A673 (cell line): ENCODE measurements at regions not wholly inside any gene's neighbourhood (a gene's known extent, or its start where the extent isn't known, plus 50 kb on each side); places are given as distances from the start of the nearest gene placed in this dataset.

Experiments
- BruUV-seq: library from RNA; stranded (reverse); fragments of 400-500 nt; replicated peaks from 2 replicates; lab custom pipeline; 2021; lab: Mats Ljungman, UMichigan
- CTCF ChIA-PET: fragments of 300-600 bp; sonication (Branson Sonifier 250); formaldehyde crosslinking; loops from one replicate; lab custom pipeline; 2022; ENCODE audit warnings: antibody characterized with exemption; lab: Charles Lee
- POLR2A ChIA-PET: fragments of 300-600 bp; sonication (Branson Sonifier 250); formaldehyde crosslinking; loops from one replicate; lab custom pipeline; 2022; ENCODE audit warnings: antibody characterized with exemption; ENCODE audit not compliant: low non-redundant PET; lab: Charles Lee
- DNase-seq: peaks from one replicate; pipeline ENCODE4 v3.0.0-alpha.2; 2015; ENCODE audit warnings: low spot score
- H3K27ac ChIP-seq: fragments of 200-600 bp; sonication (generic); 2 replicates; pipeline ENCODE4 v1.5.1; 2016; ENCODE audit warnings: mixed run types, low read depth, mild to moderate bottlenecking, mixed read lengths, antibody characterized with exemption, low read length; ENCODE audit not compliant: poor library complexity, severe bottlenecking
- H3K27me3 ChIP-seq: fragments of 200-600 bp; sonication (generic); replicated peaks from 2 replicates; pipeline ENCODE4 v1.6.1; 2017; ENCODE audit warnings: mixed run types, low read depth, mild to moderate bottlenecking, mixed read lengths, antibody characterized with exemption, low read length; ENCODE audit not compliant: insufficient read depth, poor library complexity
- H3K36me3 ChIP-seq: fragments of 200-600 bp; sonication (generic); 2 replicates; pipeline ENCODE4 v1.6.1; 2016; ENCODE audit warnings: mixed run types, mild to moderate bottlenecking, mixed read lengths, antibody characterized with exemption, low read length; ENCODE audit not compliant: insufficient read depth, poor library complexity, severe bottlenecking
- H3K4me1 ChIP-seq: fragments of 200-600 bp; sonication (generic); 2 replicates; pipeline ENCODE4 v1.6.1; 2017; ENCODE audit warnings: mixed run types, mild to moderate bottlenecking, mixed read lengths, antibody characterized with exemption, low read length; ENCODE audit not compliant: insufficient read depth, poor library complexity, severe bottlenecking
- H3K4me3 ChIP-seq: fragments of 200-600 bp; sonication (generic); 2 replicates; pipeline ENCODE4 v1.5.1; 2016; ENCODE audit warnings: low read depth, mixed run types, mild to moderate bottlenecking, mixed read lengths, low read length; ENCODE audit not compliant: poor library complexity, severe bottlenecking
- H3K9me3 ChIP-seq: fragments of 200-600 bp; sonication (generic); 2 replicates; pipeline ENCODE4 v1.6.1; 2016; ENCODE audit warnings: mixed run types, low read depth, mild to moderate bottlenecking, mixed read lengths, antibody characterized with exemption, low read length; ENCODE audit not compliant: poor library complexity, severe bottlenecking
- EZH2 ChIP-seq: fragments of 200-600 bp; sonication (generic); IDR thresholded peaks from 2 replicates; pipeline ENCODE4 v1.6.1; 2017; ENCODE audit warnings: borderline replicate concordance, low read depth, mild to moderate bottlenecking, mixed read lengths, antibody characterized with exemption, low read length; ENCODE audit not compliant: poor library complexity, severe bottlenecking
- intact Hi-C: fragments of 100-400 bp; cut with micrococcal nuclease; formaldehyde crosslinking; loops from one replicate; pipeline ENCODE4 v1.10.0; 2022; ENCODE audit not compliant: unreplicated experiment
- TF ChIP-seq, protein P1 (sequence below): fragments of 300-800, 200-600 bp; sonication (generic); conservative IDR thresholded peaks from 2 replicates; pipeline ENCODE4 v1.5.1; 2017; ENCODE audit warnings: low read depth, mild to moderate bottlenecking, antibody characterized with exemption, low read length, moderate library complexity, mixed read lengths

DNA sequence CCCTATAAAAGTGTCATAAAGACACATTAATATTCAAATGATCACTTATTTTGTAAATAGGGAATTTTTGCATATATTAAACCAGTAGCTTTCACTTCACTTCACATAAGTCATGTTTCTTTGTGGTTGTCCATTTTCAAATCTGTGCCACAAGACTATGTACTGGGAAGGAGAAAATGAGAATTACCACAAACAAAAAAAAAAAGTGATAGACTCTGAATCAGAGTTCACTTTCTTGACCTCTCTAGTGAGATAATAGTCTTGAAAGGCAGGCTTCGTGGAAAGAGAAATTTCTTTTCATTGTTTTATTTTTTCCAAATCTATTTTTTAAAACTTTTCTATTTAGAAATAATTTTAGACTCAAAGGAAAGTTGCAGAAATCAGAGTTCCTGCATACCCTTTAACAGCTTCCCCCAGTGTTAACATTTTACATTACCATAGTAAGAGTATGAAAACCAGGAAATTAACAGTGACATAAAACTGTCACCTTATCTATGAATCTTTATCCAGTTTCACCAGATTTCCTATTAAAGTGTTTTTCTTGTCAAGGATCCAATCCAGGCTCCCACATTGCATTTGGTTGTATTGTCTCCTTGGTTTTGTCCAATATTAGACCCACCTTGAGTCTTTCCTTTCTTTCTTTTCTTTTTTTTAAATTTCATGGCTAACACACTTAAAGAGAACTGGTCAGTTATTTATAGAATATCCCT is 215.4 kb upstream of the PGRMC2 start:
- BruUV-seq: no TSS peak
- Histone ChIP-seq H3K4me1 (peaks cover 4% of the 10 kb centered on the region), H3K9me3 (no peaks in the 10 kb centered on the region), H3K36me3 (no peaks in the 10 kb centered on the region), H3K4me3 (no peak overlapping the region), H3K27ac (no peak overlapping the region), H3K27me3 (no peaks in the 10 kb centered on the region)
- no peak for TF ChIP-seq EZH2
- TF ChIP-seq, protein P1, sequence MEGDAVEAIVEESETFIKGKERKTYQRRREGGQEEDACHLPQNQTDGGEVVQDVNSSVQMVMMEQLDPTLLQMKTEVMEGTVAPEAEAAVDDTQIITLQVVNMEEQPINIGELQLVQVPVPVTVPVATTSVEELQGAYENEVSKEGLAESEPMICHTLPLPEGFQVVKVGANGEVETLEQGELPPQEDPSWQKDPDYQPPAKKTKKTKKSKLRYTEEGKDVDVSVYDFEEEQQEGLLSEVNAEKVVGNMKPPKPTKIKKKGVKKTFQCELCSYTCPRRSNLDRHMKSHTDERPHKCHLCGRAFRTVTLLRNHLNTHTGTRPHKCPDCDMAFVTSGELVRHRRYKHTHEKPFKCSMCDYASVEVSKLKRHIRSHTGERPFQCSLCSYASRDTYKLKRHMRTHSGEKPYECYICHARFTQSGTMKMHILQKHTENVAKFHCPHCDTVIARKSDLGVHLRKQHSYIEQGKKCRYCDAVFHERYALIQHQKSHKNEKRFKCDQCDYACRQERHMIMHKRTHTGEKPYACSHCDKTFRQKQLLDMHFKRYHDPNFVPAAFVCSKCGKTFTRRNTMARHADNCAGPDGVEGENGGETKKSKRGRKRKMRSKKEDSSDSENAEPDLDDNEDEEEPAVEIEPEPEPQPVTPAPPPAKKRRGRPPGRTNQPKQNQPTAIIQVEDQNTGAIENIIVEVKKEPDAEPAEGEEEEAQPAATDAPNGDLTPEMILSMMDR: no peak
- ChIA-PET CTCF (no interaction called here), POLR2A (no interaction called here)
- DNase-seq: no peak
- intact Hi-C loops: no loop called here

GRCh38 chr4:128501239-128501638 is 213.6 kb upstream of the PGRMC2 start:
- TF ChIP-seq, protein P1: no peak
- TF ChIP-seq EZH2: no peak
- Histone ChIP-seq H3K9me3 (peaks cover 5% of the 10 kb centered on the region), H3K4me1 (peaks cover 4% of the 10 kb centered on the region), H3K27me3 (no peaks in the 10 kb centered on the region), H3K4me3 (no peak overlapping the region), H3K36me3 (no peaks in the 10 kb centered on the region), H3K27ac (no peak overlapping the region)
- ChIA-PET POLR2A (no interaction called here), CTCF (interaction anchor here (0.5 kb wide), 1 partner anchor 270 kb away, joined by 3 read pairs; no protein-coding TSS in a partner anchor)
- no TSS peak for BruUV-seq
- DNase-seq: no peak
- intact Hi-C loops: no loop called here

DNA sequence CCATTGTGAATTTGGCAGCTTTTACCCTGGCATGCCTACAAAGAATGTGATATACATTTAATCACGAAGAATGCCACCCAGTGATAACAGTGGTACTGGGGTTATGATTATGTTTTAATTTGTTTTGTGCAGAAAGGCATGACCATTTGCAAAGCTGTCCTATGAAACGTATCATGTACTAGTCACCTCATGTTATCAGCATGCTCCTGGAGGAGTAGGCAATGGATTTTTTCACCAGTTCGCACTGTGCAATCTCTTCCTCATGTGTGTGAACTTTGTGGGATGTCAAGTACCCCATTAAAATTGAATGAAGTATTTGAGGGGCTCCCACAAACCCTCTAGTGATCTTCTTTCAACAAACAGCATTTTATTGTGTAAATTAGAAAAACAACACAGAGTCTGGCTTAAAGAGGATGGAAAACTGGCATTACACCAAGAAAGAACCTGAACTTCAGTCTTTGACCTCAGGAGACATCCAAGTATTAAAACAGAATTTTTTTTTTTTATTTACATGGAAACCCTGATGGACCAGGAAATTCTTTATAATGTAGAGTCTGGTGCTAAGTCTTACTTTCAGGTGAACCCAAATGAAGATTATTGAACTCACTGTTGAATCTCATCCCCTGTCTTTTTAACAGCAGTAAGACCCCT is 200.6 kb upstream of the PGRMC2 start:
- CTCF ChIA-PET: no interaction called here

More for the DNA sequence above, 200.6 kb upstream of the PGRMC2 start:
- Histone ChIP-seq H3K36me3 (no peaks in the 10 kb centered on the region), H3K4me3 (no peak overlapping the region), H3K9me3 (no peaks in the 10 kb centered on the region), H3K27ac (no peak overlapping the region), H3K4me1 (no peaks in the 10 kb centered on the region), H3K27me3 (no peaks in the 10 kb centered on the region)
- POLR2A ChIA-PET: no interaction called here
- TF ChIP-seq EZH2: no peak
- TF ChIP-seq, protein P1: no peak
- intact Hi-C loops: no loop called here
- no TSS peak for BruUV-seq
- DNase-seq: no peak
